Suprapubic skin (tissue), 4 donors: ENCODE measurements at regions not wholly inside any gene's neighbourhood (a gene's known extent, or its start where the extent isn't known, plus 50 kb on each side); places are given as distances from the start of the nearest gene placed in this dataset.

Source experiments
- DNase-seq, 2 donors: peaks; one replicate each; pipeline ENCODE4 v3.0.0-alpha.2; 2019; ENCODE audit warnings: low spot score in 2 of 2
- H3K27ac ChIP-seq: fragments of 200-600 bp; sonication (generic); one replicate; pipeline ENCODE4 v1.5.1; 2019
- H3K27me3 ChIP-seq: fragments of 200-600 bp; sonication (generic); one replicate; pipeline ENCODE4 v1.5.1; 2019
- H3K36me3 ChIP-seq: fragments of 200-600 bp; sonication (generic); one replicate; pipeline ENCODE4 v1.5.1; 2019
- H3K4me1 ChIP-seq: fragments of 200-600 bp; sonication (generic); one replicate; pipeline ENCODE4 v1.5.1; 2019
- H3K4me3 ChIP-seq: fragments of 200-600 bp; sonication (generic); one replicate; pipeline ENCODE4 v1.5.1; 2019; ENCODE audit warnings: mild to moderate bottlenecking
- H3K9me3 ChIP-seq: fragments of 200-600 bp; sonication (generic); one replicate; pipeline ENCODE4 v1.5.1; 2019
- EP300 ChIP-seq: sonication (generic); formaldehyde crosslinking; IDR thresholded peaks from one replicate; pipeline ENCODE4 v1.6.1; 2017; ENCODE audit warnings: antibody characterized with exemption
- POLR2A ChIP-seq, 2 donors: fragments of 450-650 bp; IDR thresholded peaks; one replicate each; pipeline ENCODE4 v1.6.1; 2017; ENCODE audit warnings: antibody characterized with exemption in 2 of 2, mild to moderate bottlenecking in 2 of 2, moderate library complexity in 2 of 2
- POLR2AphosphoS5 ChIP-seq, 3 donors: sonication (generic); formaldehyde crosslinking; IDR thresholded peaks; one replicate each; pipeline ENCODE4 v1.6.1; 2017; ENCODE audit warnings: antibody characterized with exemption in 3 of 3
- WGBS: methylation state at CpG from one replicate; pipeline ENCODE4 v1.1.5; 2018; 5-methylcytosine and 5-hydroxymethylcytosine counted together
- TF ChIP-seq, protein P1 (sequence below), 2 donors: fragments of 200-600 bp in 1 of 2; fragments of 450-650 bp in 1 of 2; sonication (generic) in 1 of 2; IDR thresholded peaks; one replicate each; pipeline ENCODE4 v1.5.1; 2016 to 2019; ENCODE audit warnings: antibody characterized with exemption in 2 of 2, mild to moderate bottlenecking in 1 of 2, moderate library complexity in 1 of 2

- WGBS = 58% methylated on average over 8 of the region's 8 CpGs
- peaks cover 15% of the 10 kb centered on the region for H3K4me1 ChIP-seq
- H3K27me3 ChIP-seq = no peaks in the 10 kb centered on the region
- H3K9me3 ChIP-seq = no peaks in the 10 kb centered on the region
- no peak overlapping the region for H3K4me3 ChIP-seq
- H3K36me3 ChIP-seq = no peaks in the 10 kb centered on the region
- DNase-seq = no peak
- no peak for TF ChIP-seq POLR2AphosphoS5 (IDR thresholded peaks at IDR 0.05)
- no peak overlapping the region for H3K27ac ChIP-seq
Measured at GRCh38 chr17:13933441-13934276, 135.6 kb upstream of the COX10 start.

GRCh38 chr17:13939222-13939621 lies 130.1 kb upstream of the COX10 start:
- DNase-seq = no peak
- H3K27me3 ChIP-seq = no peaks in the 10 kb centered on the region
- no peak overlapping the region for H3K27ac ChIP-seq
- no peak for TF ChIP-seq POLR2AphosphoS5 (IDR thresholded peaks at IDR 0.05)
- TF ChIP-seq POLR2A (IDR thresholded peaks at IDR 0.05) = no peak
- TF ChIP-seq, protein P1, sequence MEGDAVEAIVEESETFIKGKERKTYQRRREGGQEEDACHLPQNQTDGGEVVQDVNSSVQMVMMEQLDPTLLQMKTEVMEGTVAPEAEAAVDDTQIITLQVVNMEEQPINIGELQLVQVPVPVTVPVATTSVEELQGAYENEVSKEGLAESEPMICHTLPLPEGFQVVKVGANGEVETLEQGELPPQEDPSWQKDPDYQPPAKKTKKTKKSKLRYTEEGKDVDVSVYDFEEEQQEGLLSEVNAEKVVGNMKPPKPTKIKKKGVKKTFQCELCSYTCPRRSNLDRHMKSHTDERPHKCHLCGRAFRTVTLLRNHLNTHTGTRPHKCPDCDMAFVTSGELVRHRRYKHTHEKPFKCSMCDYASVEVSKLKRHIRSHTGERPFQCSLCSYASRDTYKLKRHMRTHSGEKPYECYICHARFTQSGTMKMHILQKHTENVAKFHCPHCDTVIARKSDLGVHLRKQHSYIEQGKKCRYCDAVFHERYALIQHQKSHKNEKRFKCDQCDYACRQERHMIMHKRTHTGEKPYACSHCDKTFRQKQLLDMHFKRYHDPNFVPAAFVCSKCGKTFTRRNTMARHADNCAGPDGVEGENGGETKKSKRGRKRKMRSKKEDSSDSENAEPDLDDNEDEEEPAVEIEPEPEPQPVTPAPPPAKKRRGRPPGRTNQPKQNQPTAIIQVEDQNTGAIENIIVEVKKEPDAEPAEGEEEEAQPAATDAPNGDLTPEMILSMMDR (IDR thresholded peaks at IDR 0.05) = no peak
- no peak for TF ChIP-seq EP300
- no peaks in the 10 kb centered on the region for H3K4me1 ChIP-seq
- WGBS = 33% methylated on average over 1 of the region's 1 CpG
- H3K36me3 ChIP-seq = no peaks in the 10 kb centered on the region
- H3K4me3 ChIP-seq = no peak overlapping the region
- H3K9me3 ChIP-seq = no peaks in the 10 kb centered on the region

DNA sequence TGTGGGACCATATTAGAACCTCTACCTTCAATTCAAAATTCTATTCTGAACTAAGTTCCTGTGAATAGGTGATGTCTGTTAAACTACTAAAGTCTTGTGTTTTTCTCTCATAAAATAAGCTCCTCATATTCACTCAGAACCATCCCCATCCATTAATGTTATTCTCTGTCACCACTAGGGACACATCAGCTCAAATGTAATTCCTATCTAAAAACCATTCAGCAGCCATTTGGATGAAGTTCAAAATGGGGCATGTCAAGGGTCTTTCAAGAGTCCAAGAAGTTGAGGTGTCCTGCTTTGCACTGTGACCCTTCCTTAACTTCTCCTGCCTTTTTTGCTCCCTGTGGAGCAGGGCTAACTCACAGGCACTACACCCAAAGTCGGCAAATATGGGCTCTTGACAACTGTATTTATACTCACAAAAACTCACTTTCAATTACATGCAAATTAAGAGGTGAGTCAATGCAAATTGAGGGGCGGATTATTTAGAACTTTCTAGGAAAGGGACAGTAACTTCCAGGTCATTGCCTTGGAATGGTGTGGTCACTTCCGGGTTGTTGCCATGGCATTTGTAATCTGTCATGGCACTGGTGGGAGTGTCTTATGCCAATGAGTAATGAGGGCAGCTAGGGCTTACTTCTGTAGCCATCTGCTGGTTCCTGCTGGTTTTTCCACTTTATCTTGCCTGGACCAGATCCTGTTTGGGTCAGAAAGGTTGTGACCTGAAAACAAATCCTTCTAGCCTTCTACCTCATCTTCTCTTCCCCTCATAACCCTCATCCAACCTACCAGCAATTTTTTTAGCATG lies 128.2 kb upstream of the COX10 start:
- 73% methylated on average over 3 of the region's 3 CpGs for WGBS
- no peak overlapping the region for H3K27ac ChIP-seq
- no peaks in the 10 kb centered on the region for H3K27me3 ChIP-seq
- H3K4me1 ChIP-seq = no peaks in the 10 kb centered on the region
- no peak overlapping the region for H3K4me3 ChIP-seq
- DNase-seq = no peak
- H3K9me3 ChIP-seq = no peaks in the 10 kb centered on the region
- TF ChIP-seq EP300 = no peak
- TF ChIP-seq POLR2AphosphoS5 (IDR thresholded peaks at IDR 0.05) = no peak
- no peak for TF ChIP-seq POLR2A (IDR thresholded peaks at IDR 0.05)
- TF ChIP-seq, protein P1 (IDR thresholded peaks at IDR 0.05) = no peak
- H3K36me3 ChIP-seq = no peaks in the 10 kb centered on the region

- H3K4me3 ChIP-seq = no peak overlapping the region
- no peaks in the 10 kb centered on the region for H3K27me3 ChIP-seq
- no peak overlapping the region for H3K27ac ChIP-seq
- DNase-seq = no peak
- H3K4me1 ChIP-seq = no peaks in the 10 kb centered on the region
- no peak for TF ChIP-seq POLR2AphosphoS5 (IDR thresholded peaks at IDR 0.05)
- TF ChIP-seq, protein P1 (IDR thresholded peaks at IDR 0.05) = no peak
- TF ChIP-seq EP300 = no peak
- TF ChIP-seq POLR2A (IDR thresholded peaks at IDR 0.05) = no peak
- WGBS = 78% methylated on average over 3 of the region's 3 CpGs
- H3K36me3 ChIP-seq = no peaks in the 10 kb centered on the region
- no peaks in the 10 kb centered on the region for H3K9me3 ChIP-seq
Measured at GRCh38 chr17:13941781-13942180, 127.5 kb upstream of the COX10 start.

DNA sequence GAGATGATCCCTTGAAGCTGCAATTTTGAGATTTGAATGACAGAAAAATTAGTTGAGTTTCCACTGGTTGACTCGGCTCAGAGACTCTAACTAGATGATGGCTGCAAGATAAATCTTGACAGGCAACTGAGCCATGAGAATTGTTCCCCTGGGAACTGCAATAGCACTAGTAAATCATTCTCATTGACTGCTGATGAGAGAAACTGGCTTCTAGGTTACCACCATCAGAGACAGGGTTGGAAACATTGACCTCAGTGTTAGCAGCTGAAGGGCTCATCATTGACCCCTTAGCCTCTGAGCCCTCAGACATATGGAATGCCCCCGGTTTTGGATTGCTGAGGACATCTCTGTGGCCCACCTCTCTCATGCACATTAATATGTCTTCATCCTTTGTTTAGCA lies 125.4 kb upstream of the COX10 start:
- no peaks in the 10 kb centered on the region for H3K4me1 ChIP-seq
- WGBS = 69% methylated on average over 2 of the region's 2 CpGs
- H3K27ac ChIP-seq = no peak overlapping the region
- no peaks in the 10 kb centered on the region for H3K9me3 ChIP-seq
- no peaks in the 10 kb centered on the region for H3K27me3 ChIP-seq
- no peak overlapping the region for H3K4me3 ChIP-seq
- TF ChIP-seq, protein P1 (IDR thresholded peaks at IDR 0.05) = no peak
- no peak for TF ChIP-seq POLR2AphosphoS5 (IDR thresholded peaks at IDR 0.05)
- no peak for TF ChIP-seq POLR2A (IDR thresholded peaks at IDR 0.05)
- TF ChIP-seq EP300 = no peak
- no peak for DNase-seq
- no peaks in the 10 kb centered on the region for H3K36me3 ChIP-seq
